PFSK-1 (cell line): ENCODE measurements at regions not wholly inside any gene's neighbourhood (a gene's known extent, or its start where the extent isn't known, plus 50 kb on each side); places are given as distances from the start of the nearest gene placed in this dataset.

ENCODE experiments used
- POLR2AphosphoS5 ChIP-seq: IDR thresholded peaks from 2 replicates; pipeline ENCODE4 v1.6.1; 2012; ENCODE audit warnings: low read depth, mild to moderate bottlenecking, control low read depth, low read length, moderate library complexity
- SIN3A ChIP-seq: IDR thresholded peaks from 2 replicates; pipeline ENCODE4 v1.6.1; 2012; ENCODE audit warnings: mild to moderate bottlenecking, low read length, moderate library complexity, borderline replicate concordance; ENCODE audit not compliant: insufficient read depth
- TAF1 ChIP-seq: IDR thresholded peaks from 2 replicates; pipeline ENCODE4 v1.6.1; 2012; ENCODE audit warnings: low read length, control low read depth, borderline replicate concordance; ENCODE audit not compliant: insufficient read depth

DNA sequence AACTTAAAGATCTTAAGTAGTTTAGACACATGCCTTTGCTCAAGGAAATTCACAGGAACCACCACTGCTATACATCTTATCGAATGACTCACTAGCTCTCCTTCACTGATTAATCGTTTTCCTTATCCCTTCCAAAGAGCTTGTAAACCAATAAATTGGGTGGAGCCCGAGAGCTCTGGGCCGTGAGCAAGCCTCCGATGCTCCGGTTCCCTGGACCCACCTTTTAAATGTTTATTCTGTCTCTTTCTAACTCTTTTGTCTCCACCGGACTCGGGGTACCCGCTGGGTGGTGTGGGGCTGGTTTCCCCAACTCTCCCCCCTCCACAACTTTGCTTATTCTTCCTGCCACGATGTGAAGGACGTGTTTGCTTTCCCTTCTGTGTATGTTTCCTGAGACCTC, 292.9 kb upstream of the TMEFF2 start:
- TF ChIP-seq POLR2AphosphoS5 (no peak), TAF1 (no peak), SIN3A (no peak)
